H1 (cell line): ENCODE measurements at regions not wholly inside any gene's neighbourhood (a gene's known extent, or its start where the extent isn't known, plus 50 kb on each side); places are given as distances from the start of the nearest gene placed in this dataset.

Experiments used
- CTCF ChIA-PET: fragments of 300-600 bp; sonication (Branson Sonifier 250); formaldehyde crosslinking; loops from one replicate; lab custom pipeline; 2021; ENCODE audit not compliant: partially characterized antibody; lab: Charles Lee
- POLR2A ChIA-PET: fragments of 300-600 bp; sonication (Branson Sonifier 250); formaldehyde crosslinking; loops from one replicate; lab custom pipeline; 2021; ENCODE audit warnings: inconsistent platforms; ENCODE audit not compliant: partially characterized antibody; lab: Charles Lee
- DNase-seq, 2 experiments: peaks; one replicate each; pipeline versions ENCODE4 v3.0.0 to v3.0.0-alpha.2; 2010 to 2022; ENCODE audit warnings: low spot score in 2 of 2, low read depth in 1 of 2, mixed read lengths in 1 of 2
- FAIRE-seq: peaks from 2 replicates; lab custom pipeline; 2011; peaks lifted over from hg19 to GRCh38; lab: Jason Lieb, UNC
- H2AFZ ChIP-seq: 2 replicates; pipeline ENCODE4 v1.8.1; 2012; ENCODE audit warnings: low read length, inconsistent platforms
- H2AK5ac ChIP-seq: 2 replicates; pipeline ENCODE4 v1.6.1; 2013; ENCODE audit warnings: low read depth, low read length
- H2BK120ac ChIP-seq: replicated peaks from 2 replicates; pipeline ENCODE3; 2013; ENCODE audit warnings: low read depth, low read length, inconsistent platforms
- H2BK12ac ChIP-seq: 2 replicates; pipeline ENCODE4 v1.6.1; 2013; ENCODE audit warnings: low read depth, low read length
- H2BK15ac ChIP-seq: 2 replicates; pipeline ENCODE4 v1.6.1; 2013; ENCODE audit warnings: low read length
- H2BK20ac ChIP-seq: 2 replicates; pipeline ENCODE4 v1.6.1; 2013; ENCODE audit warnings: low read length
- H2BK5ac ChIP-seq: 2 replicates; pipeline ENCODE4 v1.6.1; 2013; ENCODE audit warnings: low read depth, low read length
- H3K14ac ChIP-seq: 2 replicates; pipeline ENCODE4 v1.6.1; 2013; ENCODE audit warnings: inconsistent platforms; ENCODE audit not compliant: insufficient read length
- H3K18ac ChIP-seq: 2 replicates; pipeline ENCODE4 v1.6.1; 2013; ENCODE audit warnings: low read length; ENCODE audit errors: extremely low read depth
- H3K23ac ChIP-seq: 2 replicates; pipeline ENCODE4 v1.6.1; 2013; ENCODE audit warnings: inconsistent platforms; ENCODE audit not compliant: insufficient read length
- H3K23me2 ChIP-seq: 2 replicates; pipeline ENCODE4 v1.6.1; 2013; ENCODE audit warnings: low read depth, low read length
- H3K27ac ChIP-seq: 2 replicates; pipeline ENCODE4 v1.6.1; 2011; ENCODE audit warnings: low read depth, low read length, inconsistent platforms
- H3K27me3 ChIP-seq, 4 experiments: replicated peaks in 1 of 4; 1 replicate in 1 of 4; 2 replicates in 3 of 4; pipeline versions ENCODE4 v1.6.1 to v1.8.1; 2011 to 2013; ENCODE audit warnings: low read length in 3 of 4, mild to moderate bottlenecking in 3 of 4, inconsistent platforms in 2 of 4, mixed read lengths in 2 of 4, moderate library complexity in 1 of 4; ENCODE audit not compliant: control insufficient read depth in 3 of 4, insufficient read depth in 3 of 4; ENCODE audit errors: extremely low read depth in 1 of 4
- H3K36me3 ChIP-seq, 4 experiments: 2 replicates each; pipeline versions ENCODE4 v1.6.1 to v1.8.1; 2011 to 2013; ENCODE audit warnings: mild to moderate bottlenecking in 4 of 4, low read length in 3 of 4, moderate library complexity in 2 of 4, control low read depth in 1 of 4, inconsistent platforms in 1 of 4; ENCODE audit not compliant: insufficient read depth in 4 of 4, control insufficient read depth in 2 of 4
- H3K4ac ChIP-seq: replicated peaks from 2 replicates; pipeline ENCODE3; 2013; ENCODE audit warnings: low read length, low read depth, mixed read lengths, inconsistent platforms; ENCODE audit not compliant: insufficient read length
- H3K4me1 ChIP-seq, 4 experiments: replicated peaks in 1 of 4; 1 replicate in 1 of 4; 2 replicates in 3 of 4; pipeline versions ENCODE4 v1.6.1 to v1.8.1; 2011 to 2013; ENCODE audit warnings: low read length in 3 of 4, inconsistent platforms in 2 of 4, mixed read lengths in 1 of 4; ENCODE audit not compliant: insufficient read depth in 4 of 4, control insufficient read depth in 3 of 4
- H3K4me2 ChIP-seq, 2 experiments: 2 replicates each; pipeline versions ENCODE4 v1.6.1 to v1.8.1; 2011 to 2013; ENCODE audit warnings: low read depth in 2 of 2, low read length in 2 of 2, control low read depth in 1 of 2, inconsistent platforms in 1 of 2, mild to moderate bottlenecking in 1 of 2; ENCODE audit not compliant: insufficient read depth in 1 of 2
- H3K4me3 ChIP-seq, 4 experiments: fragments of 200-600, 300-600 bp in 1 of 4; sonication (generic), shearing (Covaris generic), sonication (Bioruptor Twin) in 1 of 4; 2 replicates each; pipeline versions ENCODE4 v1.5.1 to v1.8.1; 2011 to 2016; ENCODE audit warnings: low read length in 4 of 4, low read depth in 3 of 4, control low read depth in 2 of 4, inconsistent platforms in 2 of 4, mild to moderate bottlenecking in 2 of 4, mixed read lengths in 1 of 4, moderate library complexity in 1 of 4; ENCODE audit not compliant: insufficient read depth in 2 of 4; ENCODE audit errors: extremely low read depth in 1 of 4
- H3K56ac ChIP-seq: replicated peaks from 2 replicates; pipeline ENCODE3; 2013; ENCODE audit warnings: low read depth, mild to moderate bottlenecking, mixed read lengths, low read length, inconsistent platforms; ENCODE audit not compliant: insufficient read length
- H3K79me1 ChIP-seq: 2 replicates; pipeline ENCODE4 v1.6.1; 2013; ENCODE audit warnings: low read depth, low read length, control low read depth
- H3K79me2 ChIP-seq, 2 experiments: 2 replicates each; pipeline versions ENCODE4 v1.6.1 to v1.8.1; 2012 to 2013; ENCODE audit warnings: low read length in 2 of 2, mild to moderate bottlenecking in 2 of 2, inconsistent platforms in 1 of 2; ENCODE audit not compliant: insufficient read depth in 2 of 2, control insufficient read depth in 1 of 2
- H3K9ac ChIP-seq, 4 experiments: replicated peaks in 1 of 4; 1 replicate in 1 of 4; 2 replicates in 3 of 4; pipeline versions ENCODE4 v1.6.1 to v1.8.1; 2011 to 2013; ENCODE audit warnings: low read depth in 3 of 4, low read length in 3 of 4, control low read depth in 2 of 4, mild to moderate bottlenecking in 2 of 4, moderate library complexity in 2 of 4, inconsistent platforms in 1 of 4; ENCODE audit errors: extremely low read depth in 1 of 4
- H3K9me3 ChIP-seq, 2 experiments: 2 replicates each; pipeline versions ENCODE4 v1.6.1 to v1.8.1; 2012 to 2013; ENCODE audit warnings: mild to moderate bottlenecking in 2 of 2, moderate library complexity in 2 of 2, control low read depth in 1 of 2, inconsistent platforms in 1 of 2, low read depth in 1 of 2, low read length in 1 of 2, mixed read lengths in 1 of 2; ENCODE audit not compliant: insufficient read depth in 2 of 2
- H4K20me1 ChIP-seq, 2 experiments: replicated peaks in 1 of 2; 2 replicates each; pipeline versions ENCODE3 to v1.8.1; 2011 to 2013; ENCODE audit warnings: inconsistent platforms in 2 of 2, low read length in 2 of 2, mild to moderate bottlenecking in 1 of 2; ENCODE audit not compliant: insufficient read depth in 2 of 2, control insufficient read depth in 1 of 2
- H4K5ac ChIP-seq: 2 replicates; pipeline ENCODE4 v1.6.1; 2013; ENCODE audit warnings: low read length, low read depth, mixed read lengths, inconsistent platforms; ENCODE audit not compliant: insufficient read length
- H4K8ac ChIP-seq: 2 replicates; pipeline ENCODE4 v1.8.0; 2013; ENCODE audit warnings: mild to moderate bottlenecking, moderate library complexity, low read length, inconsistent platforms; ENCODE audit not compliant: insufficient read depth; ENCODE audit errors: extremely low read depth
- H4K91ac ChIP-seq: replicated peaks from 2 replicates; pipeline ENCODE3; 2013; ENCODE audit warnings: low read length, mixed read lengths, inconsistent platforms; ENCODE audit not compliant: insufficient read length
- CHD1 ChIP-seq: IDR thresholded peaks from 2 replicates; pipeline ENCODE4 v1.6.1; 2012; ENCODE audit warnings: low read depth, low read length, improper control_type of control experiment
- CHD2 ChIP-seq: IDR thresholded peaks from 2 replicates; pipeline ENCODE4 v1.6.1; 2012; ENCODE audit warnings: low read length, improper control_type of control experiment
- E2F6 ChIP-seq: IDR thresholded peaks from 2 replicates; pipeline ENCODE4 v1.6.1; 2012; ENCODE audit warnings: inconsistent platforms
- HDAC2 ChIP-seq, 2 experiments: fragments of 300-600 bp in 1 of 2; sonication (generic) in 1 of 2; IDR thresholded peaks; 2 replicates each; pipeline ENCODE4 v1.6.1; 2011 to 2012; ENCODE audit warnings: low read depth in 2 of 2, low read length in 2 of 2, mild to moderate bottlenecking in 2 of 2, moderate library complexity in 2 of 2, borderline replicate concordance in 1 of 2, inconsistent platforms in 1 of 2
- HDAC6 ChIP-seq: IDR thresholded peaks from one replicate; pipeline ENCODE4 v1.7.1; 2012; ENCODE audit warnings: low read depth, mild to moderate bottlenecking, inconsistent platforms, low read length, moderate library complexity
- KDM4A ChIP-seq: IDR thresholded peaks from one replicate; pipeline ENCODE4 v1.7.1; 2012; ENCODE audit warnings: low read depth, mild to moderate bottlenecking, moderate library complexity, low read length, inconsistent platforms; ENCODE audit not compliant: severe bottlenecking
- PHF8 ChIP-seq: fragments of 200-600 bp; sonication (generic); conservative IDR thresholded peaks from 2 replicates; pipeline ENCODE4 v1.7.1; 2012; ENCODE audit warnings: low read depth, mild to moderate bottlenecking, inconsistent platforms, low read length, moderate library complexity
- SAP30 ChIP-seq: fragments of 300-600 bp; sonication (generic); IDR thresholded peaks from 2 replicates; pipeline ENCODE4 v1.7.1; 2012; ENCODE audit warnings: low read length, moderate library complexity, mild to moderate bottlenecking, inconsistent platforms; ENCODE audit not compliant: insufficient read depth, insufficient replicate concordance
- SIX5 ChIP-seq: IDR thresholded peaks from 2 replicates; pipeline ENCODE4 v1.6.1; 2011; ENCODE audit warnings: mild to moderate bottlenecking, low read depth, low read length
- TAF1 ChIP-seq: IDR thresholded peaks from 2 replicates; pipeline ENCODE4 v1.6.1; 2011; ENCODE audit warnings: mild to moderate bottlenecking, low read depth, low read length
- TAF7 ChIP-seq: optimal IDR thresholded peaks from 2 replicates; pipeline ENCODE3; 2011; ENCODE audit warnings: low read depth, mild to moderate bottlenecking, inconsistent platforms, low read length, moderate library complexity, borderline replicate concordance
- TEAD4 ChIP-seq: IDR thresholded peaks from 2 replicates; pipeline ENCODE4 v1.6.1; 2012; ENCODE audit warnings: low read depth, low read length, inconsistent platforms, mixed read lengths
- ZNF274 ChIP-seq: IDR thresholded peaks from 2 replicates; pipeline ENCODE4 v1.7.0; 2012; ENCODE audit warnings: low read length, borderline replicate concordance; ENCODE audit errors: extremely low read depth
- WGBS, 2 experiments: shearing (Covaris generic) in 1 of 2; methylation state at CpG; one replicate each; pipeline versions ENCODE4 v1.1.6 to v1.1.7; 2013 to 2015; ENCODE audit warnings: low lambda C conversion rate in 2 of 2, mixed read lengths in 2 of 2, inconsistent platforms in 1 of 2, low coverage in 1 of 2, missing lambda C conversion rate in 1 of 2; ENCODE audit not compliant: insufficient replicate concordance in 2 of 2, insufficient coverage in 1 of 2, insufficient read length in 1 of 2; ENCODE audit errors: extremely low coverage in 1 of 2, missing lambda C conversion rate in 1 of 2; 5-methylcytosine and 5-hydroxymethylcytosine counted together

- Histone ChIP-seq H4K20me1 (no peaks in the 10 kb centered on the region), H3K56ac (no peak overlapping the region), H2BK5ac (no peak overlapping the region), H2AK5ac (no peak overlapping the region), H3K18ac (no peak overlapping the region), H3K27me3 (no peaks in the 10 kb centered on the region), H3K4me2 (no peak overlapping the region), H2BK20ac (no peak overlapping the region), H3K27ac (no peak overlapping the region), H3K36me3 (no peaks in the 10 kb centered on the region), H3K9ac (no peak overlapping the region), H2BK120ac (no peak overlapping the region), H4K8ac (no peak overlapping the region), H2BK15ac (no peak overlapping the region), H3K79me1 (no peaks in the 10 kb centered on the region), H4K91ac (no peak overlapping the region), H3K23me2 (no peaks in the 10 kb centered on the region), H3K9me3 (no peaks in the 10 kb centered on the region), H3K4me1 (peaks cover 0 to 13% (median 2%) of the 10 kb centered on the region in 4 experiments; a peak in 2 of 7 replicates), H3K79me2 (no peaks in the 10 kb centered on the region), H2AFZ (no peak overlapping the region), H3K23ac (no peak overlapping the region), H2BK12ac (no peak overlapping the region), H3K4me3 (no peak overlapping the region), H4K5ac (no peak overlapping the region), H3K4ac (no peak overlapping the region), H3K14ac (no peak overlapping the region)
- CTCF ChIA-PET, result interaction anchor here (0.6 kb wide), 1 partner anchor 619 kb away, joined by 4 read pairs; no protein-coding TSS in a partner anchor
- DNase-seq, result no peak
- 92% methylated on average over 8 of the region's 8 CpGs; no CpG with 5 or more reads in 1 of the 2 experiments for WGBS, 2 experiments
- FAIRE-seq, result no peak
- POLR2A ChIA-PET, result no interaction called here
- TF ChIP-seq HDAC2 (IDR thresholded peaks at IDR 0.05; ENCODE audit: borderline replicate concordance in 1 of 2, low read depth in 2 of 2, low read length in 2 of 2), result no peak
- no peak for TF ChIP-seq TEAD4
- TF ChIP-seq CHD1, result no peak
- TF ChIP-seq KDM4A, result no peak
- no peak for TF ChIP-seq HDAC6
- TF ChIP-seq E2F6, result no peak
- TF ChIP-seq TAF1, result no peak
- no peak for TF ChIP-seq CHD2
- no peak for TF ChIP-seq PHF8
- no peak for TF ChIP-seq SIX5
- no peak for TF ChIP-seq TAF7
- TF ChIP-seq SAP30, result no peak
- TF ChIP-seq ZNF274, result no peak
Observed at GRCh38 chr9:1875251-1875851, 139.8 kb upstream of the SMARCA2 start.
